ENCODE measurements at regions not wholly inside any gene's neighbourhood (a gene's known extent, or its start where the extent isn't known, plus 50 kb on each side); places are given as distances from the start of the nearest gene placed in this dataset.

- no peak for DNase-seq (ENCODE audit: insufficient read length, low spot score)
- FAIRE-seq = no peak
Measured at GRCh38 chr1:244988521-244988920, 124.2 kb upstream of the HNRNPU start.

GRCh38 chr1:244980605-244981004, 116.3 kb upstream of the HNRNPU start:
- DNase-seq (ENCODE audit: insufficient read length, low spot score) (no peak), FAIRE-seq (no peak)

GRCh38 chr1:244974550-244974949, 110.2 kb upstream of the HNRNPU start:
- DNase-seq (ENCODE audit: insufficient read length, low spot score) = no peak
- FAIRE-seq = no peak

GRCh38 chr1:244974106-244974505, 109.8 kb upstream of the HNRNPU start:
- FAIRE-seq (no peak), DNase-seq (ENCODE audit: insufficient read length, low spot score) (no peak)

- FAIRE-seq (no peak), DNase-seq (ENCODE audit: insufficient read length, low spot score) (no peak)
Measured at GRCh38 chr1:244971552-244972216, 107.3 kb upstream of the HNRNPU start.

- DNase-seq (ENCODE audit: insufficient read length, low spot score) (peak; percentile 80), FAIRE-seq (peak; percentile 93)
Measured at GRCh38 chr1:244970744-244971551, 106.6 kb upstream of the HNRNPU start.

GRCh38 chr1:244970236-244970743, 105.9 kb upstream of the HNRNPU start:
- DNase-seq (ENCODE audit: insufficient read length, low spot score) = peak; percentile 71
- FAIRE-seq = peak; percentile 64

GRCh38 chr1:244969355-244970235, 105.3 kb upstream of the HNRNPU start:
- DNase-seq (ENCODE audit: insufficient read length, low spot score) (peak; percentile 42), FAIRE-seq (peak; percentile 46)

- no peak for FAIRE-seq
Measured at GRCh38 chr1:244968881-244969280, 104.5 kb upstream of the HNRNPU start.

GRCh38 chr1:244968471-244968871, 104.1 kb upstream of the HNRNPU start:
- DNase-seq (ENCODE audit: insufficient read length, low spot score) (no peak), FAIRE-seq (no peak)

More at GRCh38 chr1:244968881-244969280, 104.5 kb upstream of the HNRNPU start:
- DNase-seq (ENCODE audit: insufficient read length, low spot score) = no peak

- DNase-seq (ENCODE audit: insufficient read length, low spot score) (no peak), FAIRE-seq (no peak)
Measured at GRCh38 chr1:244967159-244967558, 102.8 kb upstream of the HNRNPU start.

GRCh38 chr1:244965185-244966030, 101.1 kb upstream of the HNRNPU start:
- FAIRE-seq (no peak), DNase-seq (ENCODE audit: insufficient read length, low spot score) (no peak)

GRCh38 chr1:244964112-244964971, 100.0 kb upstream of the HNRNPU start:
- DNase-seq (ENCODE audit: insufficient read length, low spot score) = peak; percentile 51
- FAIRE-seq = no peak

- no peak for FAIRE-seq
Measured at GRCh38 chr1:244963231-244963826, 99.0 kb upstream of the HNRNPU start.

GRCh38 chr1:244962130-244962529, 97.8 kb upstream of the HNRNPU start:
- no peak for FAIRE-seq

More at GRCh38 chr1:244963231-244963826, 99.0 kb upstream of the HNRNPU start:
- no peak for DNase-seq (ENCODE audit: insufficient read length, low spot score)

GRCh38 chr1:244960904-244961303, 96.6 kb upstream of the HNRNPU start:
- DNase-seq (ENCODE audit: insufficient read length, low spot score) = no peak
- FAIRE-seq = no peak

More at GRCh38 chr1:244962130-244962529, 97.8 kb upstream of the HNRNPU start:
- DNase-seq (ENCODE audit: insufficient read length, low spot score) = no peak

GRCh38 chr1:244958593-244958992, 94.2 kb upstream of the HNRNPU start:
- DNase-seq (ENCODE audit: insufficient read length, low spot score) = no peak
- FAIRE-seq = no peak

- FAIRE-seq (no peak), DNase-seq (ENCODE audit: insufficient read length, low spot score) (no peak)
Measured at GRCh38 chr1:244957525-244957924, 93.2 kb upstream of the HNRNPU start.

- FAIRE-seq = no peak
- no peak for DNase-seq (ENCODE audit: insufficient read length, low spot score)
Measured at GRCh38 chr1:244957122-244957521, 92.8 kb upstream of the HNRNPU start.

Data from HTR-8/SVneo (cell line).